IMR-90 (cell line): ENCODE measurements at regions not wholly inside any gene's neighbourhood (a gene's known extent, or its start where the extent isn't known, plus 50 kb on each side); places are given as distances from the start of the nearest gene placed in this dataset.

Source experiments
- ATAC-seq: fragments of 200-7000 bp; cut with Tn5 transposase; 2 replicates; pipeline ENCODE4 v1.9.1; 2020; ENCODE audit warnings: low read depth, mild to moderate bottlenecking, moderate library complexity
- BruUV-seq: library from RNA; stranded (reverse); fragments of 400-500 nt; replicated peaks from 2 replicates; lab custom pipeline; 2021; lab: Mats Ljungman, UMichigan
- CTCF ChIA-PET: fragments of 300-600 bp; formaldehyde crosslinking; extraction: SDS; loops from one replicate; lab custom pipeline; 2021; ENCODE audit warnings: antibody characterized with exemption; lab: Yijun Ruan, JAX
- POLR2A ChIA-PET: fragments of 300-600 bp; sonication (Branson Sonifier 250); formaldehyde crosslinking; loops from one replicate; lab custom pipeline; 2022; ENCODE audit warnings: antibody characterized with exemption; ENCODE audit not compliant: unreplicated experiment; lab: Charles Lee
- DNase-seq: peaks from one replicate; pipeline ENCODE4 v3.0.0; 2013
- H2AFZ ChIP-seq: replicated peaks from 2 replicates; pipeline ENCODE3; 2013; ENCODE audit warnings: low read length, mild to moderate bottlenecking; ENCODE audit not compliant: poor library complexity
- H2AK5ac ChIP-seq: 2 replicates; pipeline ENCODE4 v1.6.1; 2013; ENCODE audit warnings: low read depth, low read length, inconsistent platforms
- H2AK9ac ChIP-seq: replicated peaks from 2 replicates; pipeline ENCODE3; 2013; ENCODE audit warnings: mild to moderate bottlenecking, low read depth, low read length, moderate library complexity; ENCODE audit not compliant: poor library complexity
- H2BK120ac ChIP-seq: 2 replicates; pipeline ENCODE4 v1.6.1; 2013; ENCODE audit warnings: low read depth, low read length, inconsistent platforms
- H2BK15ac ChIP-seq: 3 replicates; pipeline ENCODE4 v1.6.1; 2013; ENCODE audit warnings: low read depth, low read length, inconsistent platforms
- H2BK20ac ChIP-seq: 2 replicates; pipeline ENCODE4 v1.6.1; 2013; ENCODE audit warnings: low read depth, mild to moderate bottlenecking, inconsistent platforms, low read length, moderate library complexity
- H2BK5ac ChIP-seq: 2 replicates; pipeline ENCODE4 v1.6.1; 2013; ENCODE audit warnings: mild to moderate bottlenecking, low read depth, low read length, inconsistent platforms; ENCODE audit not compliant: poor library complexity, severe bottlenecking
- H3K14ac ChIP-seq: replicated peaks from 2 replicates; pipeline ENCODE4 v1.6.1; 2013; ENCODE audit warnings: low read depth, low read length, inconsistent platforms
- H3K18ac ChIP-seq: 2 replicates; pipeline ENCODE4 v1.6.1; 2013; ENCODE audit warnings: low read depth, low read length, control low read depth
- H3K23ac ChIP-seq: 2 replicates; pipeline ENCODE4 v1.6.1; 2013; ENCODE audit warnings: low read depth, low read length, inconsistent platforms
- H3K27ac ChIP-seq: 2 replicates; pipeline ENCODE4 v1.5.1; 2013; ENCODE audit warnings: mild to moderate bottlenecking, control low read depth, low read length; ENCODE audit not compliant: insufficient read depth
- H3K27me3 ChIP-seq: 2 replicates; pipeline ENCODE4 v1.6.1; 2013; ENCODE audit warnings: low read length; ENCODE audit not compliant: control insufficient read depth, insufficient read depth
- H3K36me3 ChIP-seq: 2 replicates; pipeline ENCODE4 v1.6.1; 2013; ENCODE audit warnings: low read length, mixed read lengths; ENCODE audit not compliant: control insufficient read depth, insufficient read depth
- H3K4ac ChIP-seq: 2 replicates; pipeline ENCODE4 v1.6.1; 2013; ENCODE audit warnings: low read depth, low read length, inconsistent platforms
- H3K4me1 ChIP-seq: 2 replicates; pipeline ENCODE4 v1.6.1; 2013; ENCODE audit warnings: low read length, mixed read lengths; ENCODE audit not compliant: control insufficient read depth, insufficient read depth
- H3K4me2 ChIP-seq: 2 replicates; pipeline ENCODE4 v1.6.1; 2013; ENCODE audit warnings: low read depth, mild to moderate bottlenecking, control low read depth, low read length, moderate library complexity
- H3K4me3 ChIP-seq: 2 replicates; pipeline ENCODE4 v1.5.1; 2013; ENCODE audit warnings: low read depth, mild to moderate bottlenecking, control low read depth, low read length, moderate library complexity; ENCODE audit not compliant: insufficient read depth
- H3K56ac ChIP-seq: 2 replicates; pipeline ENCODE4 v1.6.1; 2013; ENCODE audit warnings: low read length, inconsistent platforms; ENCODE audit not compliant: insufficient read depth; ENCODE audit errors: extremely low read depth
- H3K79me1 ChIP-seq, 2 experiments: 2 replicates each; pipeline ENCODE4 v1.6.1; 2013; ENCODE audit warnings: low read length in 2 of 2, inconsistent platforms in 1 of 2, low read depth in 1 of 2
- H3K9ac ChIP-seq: 2 replicates; pipeline ENCODE4 v1.6.1; 2013; ENCODE audit warnings: low read depth, low read length, control low read depth
- H3K9me1 ChIP-seq: 2 replicates; pipeline ENCODE4 v1.6.1; 2013; ENCODE audit warnings: low read length, inconsistent platforms; ENCODE audit not compliant: insufficient read depth
- H3K9me3 ChIP-seq: 2 replicates; pipeline ENCODE4 v1.6.1; 2013; ENCODE audit warnings: low read length; ENCODE audit not compliant: control insufficient read depth, insufficient read depth
- H4K20me1 ChIP-seq: 2 replicates; pipeline ENCODE4 v1.6.1; 2013; ENCODE audit warnings: low read length, inconsistent platforms; ENCODE audit not compliant: insufficient read depth
- H4K5ac ChIP-seq: 2 replicates; pipeline ENCODE4 v1.6.1; 2013; ENCODE audit warnings: mild to moderate bottlenecking, low read depth, low read length, control low read depth
- H4K8ac ChIP-seq, 2 experiments: 2 replicates each; pipeline ENCODE4 v1.6.1; 2013; ENCODE audit warnings: low read depth in 2 of 2, low read length in 2 of 2, control low read depth in 1 of 2, inconsistent platforms in 1 of 2
- H4K91ac ChIP-seq: 2 replicates; pipeline ENCODE4 v1.6.1; 2013; ENCODE audit warnings: low read depth, low read length, inconsistent platforms; ENCODE audit not compliant: insufficient read depth
- BHLHE40 ChIP-seq: fragments of 150-350 bp; IDR thresholded peaks from 2 replicates; pipeline ENCODE4 v1.6.1; 2016; ENCODE audit warnings: mild to moderate bottlenecking, low read depth, low read length
- CEBPB ChIP-seq: IDR thresholded peaks from 2 replicates; pipeline ENCODE4 v1.6.1; 2012; ENCODE audit warnings: low read depth, low read length, improper control_type of control experiment
- CHD1 ChIP-seq: IDR thresholded peaks from 2 replicates; pipeline ENCODE4 v1.6.1; 2012; ENCODE audit warnings: low read depth, low read length, improper control_type of control experiment
- FOS ChIP-seq: fragments of 150-350 bp; IDR thresholded peaks from 2 replicates; pipeline ENCODE4 v1.6.1; 2016; ENCODE audit warnings: low read depth, low read length
- MAZ ChIP-seq: IDR thresholded peaks from 2 replicates; pipeline ENCODE4 v1.6.1; 2012; ENCODE audit warnings: low read depth, mild to moderate bottlenecking, low read length, improper control_type of control experiment, moderate library complexity, borderline replicate concordance
- NFE2L2 ChIP-seq: fragments of 150-350 bp; IDR thresholded peaks from 2 replicates; pipeline ENCODE4 v1.6.1; 2016; ENCODE audit warnings: low read depth, mild to moderate bottlenecking, low read length
- POLR2A ChIP-seq: IDR thresholded peaks from 2 replicates; pipeline ENCODE4 v1.6.1; 2012; ENCODE audit warnings: mild to moderate bottlenecking, low read depth, low read length
- RAD21 ChIP-seq: IDR thresholded peaks from 2 replicates; pipeline ENCODE4 v1.6.1; 2012; ENCODE audit warnings: low read length, improper control_type of control experiment
- RCOR1 ChIP-seq: IDR thresholded peaks from 2 replicates; pipeline ENCODE4 v1.6.1; 2012; ENCODE audit warnings: mild to moderate bottlenecking, low read length, improper control_type of control experiment; ENCODE audit not compliant: insufficient replicate concordance
- RFX5 ChIP-seq: IDR thresholded peaks from 2 replicates; pipeline ENCODE4 v1.8.0; 2012; ENCODE audit warnings: low read depth, mild to moderate bottlenecking, low read length, moderate library complexity
- SMC3 ChIP-seq: fragments of 150-350 bp; IDR thresholded peaks from 2 replicates; pipeline ENCODE4 v1.6.1; 2016; ENCODE audit warnings: low read depth, mild to moderate bottlenecking, antibody characterized with exemption, low read length, moderate library complexity
- USF2 ChIP-seq: fragments of 150-350 bp; IDR thresholded peaks from 2 replicates; pipeline ENCODE4 v1.6.1; 2017; ENCODE audit warnings: mild to moderate bottlenecking, antibody characterized with exemption, low read length, low read depth
- WGBS, 2 experiments: methylation state at CpG; one replicate each; pipeline versions ENCODE4 v1.1.5 to v1.1.7; 2013; ENCODE audit warnings: missing lambda C conversion rate in 2 of 2; ENCODE audit not compliant: insufficient read length in 1 of 2; ENCODE audit errors: extremely low coverage in 2 of 2; 5-methylcytosine and 5-hydroxymethylcytosine counted together
- dilution Hi-C: fragments of 300-500 bp; cut with HindIII; formaldehyde crosslinking; loops from one replicate; pipeline ENCODE4 v1.14.3; 2018; ENCODE audit warnings: low sequenced_read_pairs; ENCODE audit not compliant: unreplicated experiment
- in situ Hi-C: fragments of 300-500 bp; cut with MboI; formaldehyde crosslinking; loops from 3 replicates; pipeline ENCODE4 v1.14.3; 2019; ENCODE audit warnings: low sequenced_read_pairs, inconsistent platforms, mixed read lengths
- intact Hi-C: fragments of 100-400 bp; cut with micrococcal nuclease; formaldehyde crosslinking; loops from 2 replicates; pipeline ENCODE4 v1.10.0; 2022
- TF ChIP-seq, protein P1 (sequence below): fragments of 150-350 bp; IDR thresholded peaks from 2 replicates; pipeline ENCODE4 v1.6.1; 2016; ENCODE audit warnings: low read depth, mild to moderate bottlenecking, low read length, moderate library complexity, borderline replicate concordance
- TF ChIP-seq, protein P2 (sequence below): conservative IDR thresholded peaks from 2 replicates; pipeline ENCODE4 v1.5.1; 2012; ENCODE audit warnings: mild to moderate bottlenecking, low read depth, low read length, improper control_type of control experiment

DNA sequence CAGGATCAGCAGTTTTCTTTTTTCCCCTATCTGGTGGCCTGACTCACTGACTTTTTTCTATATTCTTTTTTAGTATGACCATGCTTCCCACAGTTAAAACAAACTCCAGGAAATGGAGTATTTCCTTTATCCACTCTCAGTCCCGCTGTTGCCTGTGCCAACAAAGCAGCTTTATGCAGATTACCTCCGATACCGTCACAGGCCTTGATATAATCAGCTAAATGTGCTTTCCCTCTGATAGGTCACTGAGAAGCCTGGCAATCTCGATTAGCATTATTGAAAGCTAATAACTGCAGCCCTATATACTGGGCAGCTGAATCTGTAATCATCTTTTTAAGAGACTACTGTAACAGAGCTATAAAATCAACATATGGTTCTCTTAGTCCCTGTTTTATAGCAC is 243.6 kb downstream of the KIF21A start:
- ChIA-PET CTCF (interaction anchor here (0.5 kb wide), 1 partner anchor 417 kb away, joined by 3 read pairs; no protein-coding TSS in a partner anchor), POLR2A (no interaction called here)
- intact Hi-C loops = no loop called here
- no peaks in the 10 kb centered on the region for H3K36me3 ChIP-seq
- in situ Hi-C loops = no loop called here
- H3K27ac ChIP-seq = no peak overlapping the region
- dilution Hi-C loops = no loop called here
- H4K8ac ChIP-seq = no peak overlapping the region
- no peak overlapping the region for H2AK5ac ChIP-seq
- no peak overlapping the region for H2BK5ac ChIP-seq
- H3K79me1 ChIP-seq = no peaks in the 10 kb centered on the region
- no peak overlapping the region for H3K4me3 ChIP-seq
- H3K9ac ChIP-seq = no peak overlapping the region
- H3K27me3 ChIP-seq = no peaks in the 10 kb centered on the region
- 20% methylated on average over 2 of the region's 4 CpGs; no CpG with 5 or more reads in 1 of the 2 experiments for WGBS, 2 experiments
- H3K9me1 ChIP-seq = no peaks in the 10 kb centered on the region
- H2BK15ac ChIP-seq = no peak overlapping the region
- ATAC-seq (no peak), DNase-seq (no peak)
- H3K4ac ChIP-seq = no peak overlapping the region
- no peak overlapping the region for H4K5ac ChIP-seq
- no peak overlapping the region for H4K91ac ChIP-seq
- H2AK9ac ChIP-seq = no peak overlapping the region
- no peaks in the 10 kb centered on the region for H3K4me1 ChIP-seq
- no peak overlapping the region for H2BK120ac ChIP-seq
- BruUV-seq = no TSS peak
- TF ChIP-seq RCOR1 (no peak), CHD1 (no peak), RFX5 (no peak), RAD21 (no peak), USF2 (no peak), POLR2A (no peak), BHLHE40 (no peak), NFE2L2 (no peak), CEBPB (no peak), SMC3 (no peak), FOS (no peak), MAZ (no peak)
- TF ChIP-seq, protein P1, sequence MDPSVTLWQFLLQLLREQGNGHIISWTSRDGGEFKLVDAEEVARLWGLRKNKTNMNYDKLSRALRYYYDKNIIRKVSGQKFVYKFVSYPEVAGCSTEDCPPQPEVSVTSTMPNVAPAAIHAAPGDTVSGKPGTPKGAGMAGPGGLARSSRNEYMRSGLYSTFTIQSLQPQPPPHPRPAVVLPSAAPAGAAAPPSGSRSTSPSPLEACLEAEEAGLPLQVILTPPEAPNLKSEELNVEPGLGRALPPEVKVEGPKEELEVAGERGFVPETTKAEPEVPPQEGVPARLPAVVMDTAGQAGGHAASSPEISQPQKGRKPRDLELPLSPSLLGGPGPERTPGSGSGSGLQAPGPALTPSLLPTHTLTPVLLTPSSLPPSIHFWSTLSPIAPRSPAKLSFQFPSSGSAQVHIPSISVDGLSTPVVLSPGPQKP = no peak
- TF ChIP-seq, protein P2, sequence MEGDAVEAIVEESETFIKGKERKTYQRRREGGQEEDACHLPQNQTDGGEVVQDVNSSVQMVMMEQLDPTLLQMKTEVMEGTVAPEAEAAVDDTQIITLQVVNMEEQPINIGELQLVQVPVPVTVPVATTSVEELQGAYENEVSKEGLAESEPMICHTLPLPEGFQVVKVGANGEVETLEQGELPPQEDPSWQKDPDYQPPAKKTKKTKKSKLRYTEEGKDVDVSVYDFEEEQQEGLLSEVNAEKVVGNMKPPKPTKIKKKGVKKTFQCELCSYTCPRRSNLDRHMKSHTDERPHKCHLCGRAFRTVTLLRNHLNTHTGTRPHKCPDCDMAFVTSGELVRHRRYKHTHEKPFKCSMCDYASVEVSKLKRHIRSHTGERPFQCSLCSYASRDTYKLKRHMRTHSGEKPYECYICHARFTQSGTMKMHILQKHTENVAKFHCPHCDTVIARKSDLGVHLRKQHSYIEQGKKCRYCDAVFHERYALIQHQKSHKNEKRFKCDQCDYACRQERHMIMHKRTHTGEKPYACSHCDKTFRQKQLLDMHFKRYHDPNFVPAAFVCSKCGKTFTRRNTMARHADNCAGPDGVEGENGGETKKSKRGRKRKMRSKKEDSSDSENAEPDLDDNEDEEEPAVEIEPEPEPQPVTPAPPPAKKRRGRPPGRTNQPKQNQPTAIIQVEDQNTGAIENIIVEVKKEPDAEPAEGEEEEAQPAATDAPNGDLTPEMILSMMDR = no peak
- no peak overlapping the region for H2BK20ac ChIP-seq
- H4K20me1 ChIP-seq = no peaks in the 10 kb centered on the region
- H3K56ac ChIP-seq = no peak overlapping the region
- no peak overlapping the region for H3K4me2 ChIP-seq
- H3K23ac ChIP-seq = no peak overlapping the region
- H3K14ac ChIP-seq = no peak overlapping the region
- peaks cover 7% of the 10 kb centered on the region for H3K9me3 ChIP-seq
- H2AFZ ChIP-seq = no peak overlapping the region
- no peak overlapping the region for H3K18ac ChIP-seq
